Natural killer cell (primary cell): ENCODE measurements at regions not wholly inside any gene's neighbourhood (a gene's known extent, or its start where the extent isn't known, plus 50 kb on each side); places are given as distances from the start of the nearest gene placed in this dataset.

Experiments
- ATAC-seq, 3 donors: fragments of 150-1000 bp in 2 of 3; fragments of 200-7000 bp in 1 of 3; cut with Tn5 transposase; 1 replicate in 1 of 3; 2 replicates in 2 of 3; pipeline ENCODE4 v1.10.0; 2021; ENCODE audit warnings: mild to moderate bottlenecking in 2 of 3, moderate library complexity in 2 of 3
- DNase-seq, 2 donors: peaks; one replicate each; pipeline versions ENCODE4 v3.0.0 to v3.0.0-alpha.2; 2013 to 2021; ENCODE audit warnings: mixed read lengths in 1 of 2
- H3K27ac ChIP-seq: one replicate; pipeline ENCODE4 v1.5.1; 2013; ENCODE audit warnings: mild to moderate bottlenecking, low read length
- H3K27me3 ChIP-seq: one replicate; pipeline ENCODE4 v1.6.1; 2013; ENCODE audit warnings: low read length; ENCODE audit not compliant: control insufficient read depth, insufficient read depth
- H3K36me3 ChIP-seq: one replicate; pipeline ENCODE4 v1.6.1; 2013; ENCODE audit warnings: low read length; ENCODE audit not compliant: control insufficient read depth, insufficient read depth
- H3K4me1 ChIP-seq: one replicate; pipeline ENCODE4 v1.6.1; 2013; ENCODE audit warnings: low read length; ENCODE audit not compliant: control insufficient read depth, insufficient read depth
- H3K4me3 ChIP-seq: one replicate; pipeline ENCODE4 v1.5.1; 2013; ENCODE audit warnings: low read length
- H3K9me3 ChIP-seq: one replicate; pipeline ENCODE4 v1.6.1; 2013; ENCODE audit warnings: low read length; ENCODE audit not compliant: control insufficient read depth, insufficient read depth
- H3K27ac Mint-ChIP-seq, 2 donors: one replicate each; pipeline ENCODE4 v1.8.0; 2022; ENCODE audit warnings: mild to moderate bottlenecking in 2 of 2, mixed read lengths in 2 of 2, moderate library complexity in 1 of 2
- H3K27me3 Mint-ChIP-seq, 2 donors: one replicate each; pipeline ENCODE4 v1.8.0; 2022; ENCODE audit warnings: low read depth in 2 of 2, mixed read lengths in 2 of 2
- H3K36me3 Mint-ChIP-seq: one replicate; pipeline ENCODE4 v1.8.0; 2022; ENCODE audit warnings: mixed read lengths
- H3K4me1 Mint-ChIP-seq, 2 donors: one replicate each; pipeline ENCODE4 v1.8.0; 2022; ENCODE audit warnings: mixed read lengths in 2 of 2
- H3K4me3 Mint-ChIP-seq: one replicate; pipeline ENCODE4 v1.8.0; 2022; ENCODE audit warnings: mild to moderate bottlenecking, moderate library complexity, mixed read lengths
- H3K9me3 Mint-ChIP-seq, 2 donors: one replicate each; pipeline ENCODE4 v1.8.0; 2022; ENCODE audit warnings: mixed read lengths in 2 of 2
- WGBS: methylation state at CpG from one replicate; pipeline ENCODE4 v1.1.7; 2013; ENCODE audit warnings: missing lambda C conversion rate; ENCODE audit not compliant: insufficient coverage; 5-methylcytosine and 5-hydroxymethylcytosine counted together
- intact Hi-C: fragments of 100-400 bp; cut with micrococcal nuclease; formaldehyde crosslinking; loops from one replicate; pipeline ENCODE4 v1.14.2; 2022
- TF ChIP-seq, protein P1 (sequence below): fragments of 200-600 bp; IDR thresholded peaks from one replicate; pipeline ENCODE4 v1.8.0; 2022; ENCODE audit warnings: antibody characterized with exemption

GRCh38 chr3:117556646-117557407, 847.2 kb downstream of the TUSC7 start:
- Mint-ChIP-seq H3K27me3 (no peaks in the 10 kb centered on the region), H3K9me3 (peaks cover 16 to 20% of the 10 kb centered on the region in 2 donors), H3K4me3 (no peak overlapping the region), H3K27ac (no peak overlapping the region), H3K4me1 (no peaks in the 10 kb centered on the region), H3K36me3 (no peaks in the 10 kb centered on the region)
- no peak overlapping the region for H3K4me3 ChIP-seq
- H3K27me3 ChIP-seq = no peaks in the 10 kb centered on the region
- DNase-seq (no peak), ATAC-seq (no peak)
- H3K27ac ChIP-seq = no peak overlapping the region
- TF ChIP-seq, protein P1, sequence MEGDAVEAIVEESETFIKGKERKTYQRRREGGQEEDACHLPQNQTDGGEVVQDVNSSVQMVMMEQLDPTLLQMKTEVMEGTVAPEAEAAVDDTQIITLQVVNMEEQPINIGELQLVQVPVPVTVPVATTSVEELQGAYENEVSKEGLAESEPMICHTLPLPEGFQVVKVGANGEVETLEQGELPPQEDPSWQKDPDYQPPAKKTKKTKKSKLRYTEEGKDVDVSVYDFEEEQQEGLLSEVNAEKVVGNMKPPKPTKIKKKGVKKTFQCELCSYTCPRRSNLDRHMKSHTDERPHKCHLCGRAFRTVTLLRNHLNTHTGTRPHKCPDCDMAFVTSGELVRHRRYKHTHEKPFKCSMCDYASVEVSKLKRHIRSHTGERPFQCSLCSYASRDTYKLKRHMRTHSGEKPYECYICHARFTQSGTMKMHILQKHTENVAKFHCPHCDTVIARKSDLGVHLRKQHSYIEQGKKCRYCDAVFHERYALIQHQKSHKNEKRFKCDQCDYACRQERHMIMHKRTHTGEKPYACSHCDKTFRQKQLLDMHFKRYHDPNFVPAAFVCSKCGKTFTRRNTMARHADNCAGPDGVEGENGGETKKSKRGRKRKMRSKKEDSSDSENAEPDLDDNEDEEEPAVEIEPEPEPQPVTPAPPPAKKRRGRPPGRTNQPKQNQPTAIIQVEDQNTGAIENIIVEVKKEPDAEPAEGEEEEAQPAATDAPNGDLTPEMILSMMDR = no peak
- no peaks in the 10 kb centered on the region for H3K4me1 ChIP-seq
- H3K9me3 ChIP-seq = no peaks in the 10 kb centered on the region
- intact Hi-C loops = no loop called here
- whole genome bisulfite sequencing = 67% methylated on average over 1 of the region's 2 CpGs
- no peaks in the 10 kb centered on the region for H3K36me3 ChIP-seq

GRCh38 chr3:117557464-117558090, 848.0 kb downstream of the TUSC7 start:
- Mint-ChIP-seq H3K4me3 (no peak overlapping the region), H3K4me1 (no peaks in the 10 kb centered on the region), H3K9me3 (peaks cover 13 to 17% of the 10 kb centered on the region in 2 donors), H3K36me3 (no peaks in the 10 kb centered on the region), H3K27me3 (no peaks in the 10 kb centered on the region), H3K27ac (no peak overlapping the region)
- WGBS = 50% methylated on average over 1 of the region's 2 CpGs
- ATAC-seq (no peak), DNase-seq (no peak)
- H3K9me3 ChIP-seq = no peaks in the 10 kb centered on the region
- H3K27me3 ChIP-seq = no peaks in the 10 kb centered on the region
- TF ChIP-seq, protein P1 = no peak
- intact Hi-C loops = no loop called here
- H3K27ac ChIP-seq = no peak overlapping the region
- H3K36me3 ChIP-seq = no peaks in the 10 kb centered on the region
- H3K4me1 ChIP-seq = no peaks in the 10 kb centered on the region
- no peak overlapping the region for H3K4me3 ChIP-seq

- no peak overlapping the region for H3K4me3 ChIP-seq
- no peak overlapping the region for H3K27ac Mint-ChIP-seq
- TF ChIP-seq, protein P1 = no peak
- peaks cover 16 to 18% of the 10 kb centered on the region in 2 donors for H3K9me3 Mint-ChIP-seq
- H3K4me1 Mint-ChIP-seq = no peaks in the 10 kb centered on the region
- no peaks in the 10 kb centered on the region for H3K4me1 ChIP-seq
- no CpG with 5 or more reads among the region's 1 CpG for WGBS
- ATAC-seq (no peak), DNase-seq (no peak)
- no peaks in the 10 kb centered on the region for H3K27me3 Mint-ChIP-seq
- H3K36me3 Mint-ChIP-seq = no peaks in the 10 kb centered on the region
- H3K36me3 ChIP-seq = no peaks in the 10 kb centered on the region
- H3K4me3 Mint-ChIP-seq = no peak overlapping the region
- H3K27ac ChIP-seq = no peak overlapping the region
- no peaks in the 10 kb centered on the region for H3K27me3 ChIP-seq
- intact Hi-C loops = no loop called here
- H3K9me3 ChIP-seq = no peaks in the 10 kb centered on the region
Measured at GRCh38 chr3:117558681-117559080, 849.1 kb downstream of the TUSC7 start.
